ENCODE measurements at regions not wholly inside any gene's neighbourhood (a gene's known extent, or its start where the extent isn't known, plus 50 kb on each side); places are given as distances from the start of the nearest gene placed in this dataset.

DNA sequence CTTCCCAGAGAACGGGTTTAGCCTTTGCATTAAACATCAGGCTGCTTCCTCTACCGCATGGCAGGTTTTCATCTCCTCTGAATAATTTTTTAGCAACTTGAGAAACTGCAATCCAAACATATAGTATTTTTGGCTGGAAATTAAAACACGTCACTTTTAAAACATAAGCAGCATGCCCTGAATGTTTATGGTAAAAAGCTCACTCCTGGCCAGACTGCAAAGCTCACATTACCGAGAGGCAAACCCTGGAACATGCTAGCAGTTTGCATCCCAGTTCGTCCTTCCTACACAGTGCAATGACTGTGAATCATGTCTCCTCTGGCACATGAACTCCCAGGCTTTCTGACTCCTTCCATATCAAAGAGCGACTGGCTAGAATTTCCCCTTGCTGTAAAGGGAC lies 312.3 kb downstream of the RRAGC start:
- H2AFZ ChIP-seq (ENCODE audit: low read depth, low read length, severe bottlenecking): no peak overlapping the region
- no peak overlapping the region for H3K4me2 ChIP-seq (ENCODE audit: low read depth, low read length, poor library complexity, severe bottlenecking)
- no peaks in the 10 kb centered on the region for H3K9me2 ChIP-seq (replicated peaks; ENCODE audit: insufficient read depth, low read length)
- H3K9me3 ChIP-seq (ENCODE audit: insufficient read depth, low read length): no peaks in the 10 kb centered on the region
- no peak overlapping the region for H3K27ac ChIP-seq (ENCODE audit: low read depth, low read length)
- no peaks in the 10 kb centered on the region for H3K79me2 ChIP-seq (ENCODE audit: insufficient read depth, low read length)
- no peaks in the 10 kb centered on the region for H3K27me3 ChIP-seq (ENCODE audit: low read length)
- no peak for TF ChIP-seq EZH2phosphoT487 (conservative IDR thresholded peaks at IDR 0.05; ENCODE audit: low read length)
- TF ChIP-seq, protein P1, sequence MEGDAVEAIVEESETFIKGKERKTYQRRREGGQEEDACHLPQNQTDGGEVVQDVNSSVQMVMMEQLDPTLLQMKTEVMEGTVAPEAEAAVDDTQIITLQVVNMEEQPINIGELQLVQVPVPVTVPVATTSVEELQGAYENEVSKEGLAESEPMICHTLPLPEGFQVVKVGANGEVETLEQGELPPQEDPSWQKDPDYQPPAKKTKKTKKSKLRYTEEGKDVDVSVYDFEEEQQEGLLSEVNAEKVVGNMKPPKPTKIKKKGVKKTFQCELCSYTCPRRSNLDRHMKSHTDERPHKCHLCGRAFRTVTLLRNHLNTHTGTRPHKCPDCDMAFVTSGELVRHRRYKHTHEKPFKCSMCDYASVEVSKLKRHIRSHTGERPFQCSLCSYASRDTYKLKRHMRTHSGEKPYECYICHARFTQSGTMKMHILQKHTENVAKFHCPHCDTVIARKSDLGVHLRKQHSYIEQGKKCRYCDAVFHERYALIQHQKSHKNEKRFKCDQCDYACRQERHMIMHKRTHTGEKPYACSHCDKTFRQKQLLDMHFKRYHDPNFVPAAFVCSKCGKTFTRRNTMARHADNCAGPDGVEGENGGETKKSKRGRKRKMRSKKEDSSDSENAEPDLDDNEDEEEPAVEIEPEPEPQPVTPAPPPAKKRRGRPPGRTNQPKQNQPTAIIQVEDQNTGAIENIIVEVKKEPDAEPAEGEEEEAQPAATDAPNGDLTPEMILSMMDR (IDR thresholded peaks at IDR 0.05; ENCODE audit: insufficient read depth, low read length, poor library complexity, severe bottlenecking): no peak
- H3K4me3 ChIP-seq (ENCODE audit: insufficient read depth, low read length, poor library complexity, severe bottlenecking): no peak overlapping the region
- H3K36me3 ChIP-seq (ENCODE audit: low read length): no peaks in the 10 kb centered on the region
- no peaks in the 10 kb centered on the region for H4K20me1 ChIP-seq (ENCODE audit: low read depth, low read length)
- H3K9ac ChIP-seq (ENCODE audit: low read length): no peak overlapping the region
- no peaks in the 10 kb centered on the region for H3F3A ChIP-seq (ENCODE audit: insufficient read depth)

DNA sequence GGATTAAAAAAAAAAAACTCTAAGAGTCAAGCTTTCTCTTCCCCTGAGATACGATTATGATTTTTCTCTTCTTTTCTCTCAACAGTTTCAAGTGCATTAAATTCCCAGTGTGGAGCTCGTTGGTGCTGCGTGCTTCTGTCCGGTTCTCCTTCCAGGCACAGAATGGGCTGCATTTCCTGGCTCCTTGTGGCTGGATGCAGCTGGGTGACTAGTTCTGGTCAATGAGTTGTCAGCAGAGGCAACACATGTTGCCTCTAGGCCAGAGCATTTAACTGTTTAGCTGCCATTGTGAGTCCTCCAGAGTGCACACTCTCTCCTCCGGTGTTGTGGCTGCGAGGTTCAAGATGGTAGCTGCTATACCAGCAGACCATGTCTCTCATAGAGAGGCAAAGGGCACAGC lies 312.9 kb downstream of the RRAGC start:
- Histone ChIP-seq H3F3A (ENCODE audit: insufficient read depth) (no peaks in the 10 kb centered on the region), H3K9ac (ENCODE audit: low read length) (no peak overlapping the region), H3K4me3 (ENCODE audit: insufficient read depth, low read length, poor library complexity, severe bottlenecking) (no peak overlapping the region), H3K4me2 (ENCODE audit: low read depth, low read length, poor library complexity, severe bottlenecking) (no peak overlapping the region), H3K79me2 (ENCODE audit: insufficient read depth, low read length) (no peaks in the 10 kb centered on the region), H3K9me2 (replicated peaks; ENCODE audit: insufficient read depth, low read length) (no peaks in the 10 kb centered on the region), H3K27ac (ENCODE audit: low read depth, low read length) (no peak overlapping the region), H4K20me1 (ENCODE audit: low read depth, low read length) (no peaks in the 10 kb centered on the region), H3K27me3 (ENCODE audit: low read length) (no peaks in the 10 kb centered on the region), H2AFZ (ENCODE audit: low read depth, low read length, severe bottlenecking) (no peak overlapping the region), H3K36me3 (ENCODE audit: low read length) (no peaks in the 10 kb centered on the region), H3K9me3 (ENCODE audit: insufficient read depth, low read length) (no peaks in the 10 kb centered on the region)
- TF ChIP-seq, protein P1 (IDR thresholded peaks at IDR 0.05; ENCODE audit: insufficient read depth, low read length, poor library complexity, severe bottlenecking): no peak

DNA sequence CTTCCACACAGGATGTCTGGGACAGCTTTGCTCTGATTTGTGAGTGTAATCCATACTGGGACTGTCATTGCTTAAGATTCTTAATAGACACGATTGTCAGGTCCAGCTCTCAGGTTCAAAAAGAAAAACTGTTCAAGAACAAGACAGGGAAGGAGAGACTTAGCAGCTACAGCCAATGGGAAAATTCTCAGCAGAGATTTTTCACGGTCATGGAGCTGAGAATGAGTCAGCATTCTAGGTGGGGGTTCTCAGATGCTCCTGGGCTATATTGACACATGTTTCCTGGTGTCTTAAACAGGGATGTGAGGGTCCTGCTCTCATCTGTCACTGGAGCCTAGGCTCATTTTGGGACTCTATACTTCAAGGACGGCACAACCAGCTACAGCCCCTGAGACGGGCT lies 318.3 kb downstream of the RRAGC start:
- Histone ChIP-seq H3F3A (ENCODE audit: insufficient read depth) (no peaks in the 10 kb centered on the region), H2AFZ (ENCODE audit: low read depth, low read length, severe bottlenecking) (no peak overlapping the region), H3K27ac (ENCODE audit: low read depth, low read length) (no peak overlapping the region), H4K20me1 (ENCODE audit: low read depth, low read length) (no peaks in the 10 kb centered on the region), H3K79me2 (ENCODE audit: insufficient read depth, low read length) (no peaks in the 10 kb centered on the region), H3K36me3 (ENCODE audit: low read length) (no peaks in the 10 kb centered on the region), H3K4me3 (ENCODE audit: insufficient read depth, low read length, poor library complexity, severe bottlenecking) (no peak overlapping the region), H3K9ac (ENCODE audit: low read length) (no peak overlapping the region), H3K9me2 (replicated peaks; ENCODE audit: insufficient read depth, low read length) (no peaks in the 10 kb centered on the region), H3K9me3 (ENCODE audit: insufficient read depth, low read length) (no peaks in the 10 kb centered on the region), H3K4me2 (ENCODE audit: low read depth, low read length, poor library complexity, severe bottlenecking) (no peak overlapping the region), H3K27me3 (ENCODE audit: low read length) (no peaks in the 10 kb centered on the region)
- TF ChIP-seq, protein P1 (IDR thresholded peaks at IDR 0.05; ENCODE audit: insufficient read depth, low read length, poor library complexity, severe bottlenecking): no peak
- no peak for TF ChIP-seq EZH2phosphoT487 (conservative IDR thresholded peaks at IDR 0.05; ENCODE audit: low read length)

DNA sequence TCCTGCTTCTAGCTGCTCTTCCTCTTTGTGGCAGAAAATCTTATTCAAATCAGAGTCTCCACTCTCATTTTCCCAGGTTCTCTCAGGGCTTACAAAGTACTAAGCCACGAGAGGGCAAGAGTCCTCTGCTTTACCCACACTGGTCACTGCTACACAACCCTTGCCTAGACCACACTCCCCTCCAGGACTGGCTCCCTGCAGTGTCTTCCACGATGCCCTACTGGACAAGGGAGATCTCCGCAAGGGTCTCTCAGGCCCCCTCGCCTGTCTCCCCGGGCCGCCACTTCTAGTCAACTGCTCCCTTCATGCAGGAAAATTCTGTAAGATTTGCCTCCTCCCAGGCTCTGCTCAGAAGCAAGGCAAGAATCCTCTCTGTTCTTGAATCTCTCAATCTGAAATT lies 319.6 kb downstream of the RRAGC start:
- Histone ChIP-seq H3K9me3 (ENCODE audit: insufficient read depth, low read length) (no peaks in the 10 kb centered on the region), H3K36me3 (ENCODE audit: low read length) (no peaks in the 10 kb centered on the region), H3F3A (ENCODE audit: insufficient read depth) (no peaks in the 10 kb centered on the region), H3K27ac (ENCODE audit: low read depth, low read length) (no peak overlapping the region), H3K4me3 (ENCODE audit: insufficient read depth, low read length, poor library complexity, severe bottlenecking) (no peak overlapping the region), H3K79me2 (ENCODE audit: insufficient read depth, low read length) (no peaks in the 10 kb centered on the region), H3K9ac (ENCODE audit: low read length) (no peak overlapping the region), H3K27me3 (ENCODE audit: low read length) (no peaks in the 10 kb centered on the region), H3K9me2 (replicated peaks; ENCODE audit: insufficient read depth, low read length) (no peaks in the 10 kb centered on the region), H2AFZ (ENCODE audit: low read depth, low read length, severe bottlenecking) (no peak overlapping the region), H3K4me2 (ENCODE audit: low read depth, low read length, poor library complexity, severe bottlenecking) (no peak overlapping the region), H4K20me1 (ENCODE audit: low read depth, low read length) (no peaks in the 10 kb centered on the region)
- TF ChIP-seq, protein P1 (IDR thresholded peaks at IDR 0.05; ENCODE audit: insufficient read depth, low read length, poor library complexity, severe bottlenecking): no peak
- no peak for TF ChIP-seq EZH2phosphoT487 (conservative IDR thresholded peaks at IDR 0.05; ENCODE audit: low read length)
